Lower lobe of right lung (tissue), 2 donors: ENCODE measurements at regions not wholly inside any gene's neighbourhood (a gene's known extent, or its start where the extent isn't known, plus 50 kb on each side); places are given as distances from the start of the nearest gene placed in this dataset.

Experiments used
- ATAC-seq, 2 donors: fragments of 200-7000 bp; cut with Tn5 transposase; one replicate each; pipeline ENCODE4 v1.9.1; 2020 to 2022; ENCODE audit warnings: mild to moderate bottlenecking in 2 of 2, moderate library complexity in 2 of 2
- DNase-seq: peaks from one replicate; pipeline ENCODE4 v3.0.0-alpha.2; 2020
- H3K27ac ChIP-seq: fragments of 200-600 bp; one replicate; pipeline ENCODE4 v1.8.0; 2022
- H3K27me3 ChIP-seq: fragments of 200-600 bp; one replicate; pipeline ENCODE4 v1.8.0; 2022; ENCODE audit warnings: low read depth
- H3K36me3 ChIP-seq: fragments of 200-600 bp; one replicate; pipeline ENCODE4 v1.8.0; 2022; ENCODE audit warnings: mild to moderate bottlenecking
- H3K4me1 ChIP-seq: fragments of 200-600 bp; one replicate; pipeline ENCODE4 v1.8.0; 2022
- H3K4me3 ChIP-seq: fragments of 200-600 bp; one replicate; pipeline ENCODE4 v1.8.0; 2022; ENCODE audit warnings: mild to moderate bottlenecking
- H3K9me3 ChIP-seq: fragments of 200-600 bp; one replicate; pipeline ENCODE4 v1.8.0; 2022
- intact Hi-C: fragments of 100-400 bp; cut with DNase I; formaldehyde crosslinking; loops from one replicate; pipeline ENCODE4 v1.11.0; 2022
- TF ChIP-seq, protein P1 (sequence below): fragments of 200-600 bp; IDR thresholded peaks from one replicate; pipeline ENCODE4 v1.8.0; 2022; ENCODE audit warnings: antibody characterized with exemption, mild to moderate bottlenecking
- donor health status: DM: no; HTN: yes; CAD: no; lungs with severe emphysema.

DNA sequence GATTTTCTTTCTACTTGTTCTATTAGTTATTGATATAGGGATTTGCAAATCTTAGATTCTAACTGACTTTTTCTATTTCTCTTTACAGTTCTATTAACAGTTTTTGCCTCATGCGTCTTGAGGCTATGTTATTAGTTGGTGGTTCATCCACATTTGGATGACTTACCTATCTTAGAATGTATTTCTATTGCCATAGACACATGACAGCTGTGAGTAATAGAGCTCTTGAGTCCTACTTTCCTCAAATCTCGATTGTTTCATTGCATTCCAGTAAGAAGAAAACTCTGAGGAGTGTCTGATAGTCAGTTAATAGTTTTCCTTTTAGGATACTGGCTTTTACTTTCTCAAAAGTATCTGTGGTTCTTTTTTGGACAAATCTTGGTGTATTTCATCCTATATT, 241.4 kb upstream of the ZNF32 start:
- Histone ChIP-seq H3K4me1 (no peaks in the 10 kb centered on the region), H3K9me3 (no peaks in the 10 kb centered on the region), H3K27me3 (no peaks in the 10 kb centered on the region), H3K27ac (no peak overlapping the region), H3K4me3 (no peak overlapping the region), H3K36me3 (no peaks in the 10 kb centered on the region)
- DNase-seq (no peak), ATAC-seq (no peak)
- TF ChIP-seq, protein P1, sequence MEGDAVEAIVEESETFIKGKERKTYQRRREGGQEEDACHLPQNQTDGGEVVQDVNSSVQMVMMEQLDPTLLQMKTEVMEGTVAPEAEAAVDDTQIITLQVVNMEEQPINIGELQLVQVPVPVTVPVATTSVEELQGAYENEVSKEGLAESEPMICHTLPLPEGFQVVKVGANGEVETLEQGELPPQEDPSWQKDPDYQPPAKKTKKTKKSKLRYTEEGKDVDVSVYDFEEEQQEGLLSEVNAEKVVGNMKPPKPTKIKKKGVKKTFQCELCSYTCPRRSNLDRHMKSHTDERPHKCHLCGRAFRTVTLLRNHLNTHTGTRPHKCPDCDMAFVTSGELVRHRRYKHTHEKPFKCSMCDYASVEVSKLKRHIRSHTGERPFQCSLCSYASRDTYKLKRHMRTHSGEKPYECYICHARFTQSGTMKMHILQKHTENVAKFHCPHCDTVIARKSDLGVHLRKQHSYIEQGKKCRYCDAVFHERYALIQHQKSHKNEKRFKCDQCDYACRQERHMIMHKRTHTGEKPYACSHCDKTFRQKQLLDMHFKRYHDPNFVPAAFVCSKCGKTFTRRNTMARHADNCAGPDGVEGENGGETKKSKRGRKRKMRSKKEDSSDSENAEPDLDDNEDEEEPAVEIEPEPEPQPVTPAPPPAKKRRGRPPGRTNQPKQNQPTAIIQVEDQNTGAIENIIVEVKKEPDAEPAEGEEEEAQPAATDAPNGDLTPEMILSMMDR: no peak
- intact Hi-C loops: no loop called here

GRCh38 chr10:43888586-43888985, 239.9 kb upstream of the ZNF32 start:
- H3K4me1 ChIP-seq: no peaks in the 10 kb centered on the region
- intact Hi-C loops: no loop called here
- H3K36me3 ChIP-seq: no peaks in the 10 kb centered on the region
- ATAC-seq (no peak), DNase-seq (no peak)
- H3K9me3 ChIP-seq: no peaks in the 10 kb centered on the region
- H3K4me3 ChIP-seq: no peak overlapping the region
- TF ChIP-seq, protein P1: no peak
- no peak overlapping the region for H3K27ac ChIP-seq
- no peaks in the 10 kb centered on the region for H3K27me3 ChIP-seq

DNA sequence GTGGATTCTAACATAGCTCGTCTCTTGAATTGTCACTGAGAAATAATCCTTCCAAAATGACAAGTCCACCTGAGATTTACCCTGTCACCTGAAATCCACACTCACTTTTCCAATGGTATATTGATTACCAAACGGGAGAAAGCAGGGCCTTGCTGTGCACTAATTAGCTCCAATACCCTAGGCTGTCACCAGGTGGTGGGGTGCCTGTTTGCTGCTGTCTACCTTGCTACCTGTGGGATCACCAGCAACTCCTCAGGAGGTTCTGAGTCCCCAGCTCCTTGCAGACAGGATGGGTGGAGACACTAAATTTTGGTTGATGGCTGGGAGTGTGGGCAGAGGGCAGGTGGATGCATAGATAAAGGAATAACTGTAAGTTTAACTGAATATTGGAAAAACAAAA, 237.2 kb upstream of the ZNF32 start:
- intact Hi-C loops: no loop called here
- DNase-seq (no peak), ATAC-seq (no peak)
- Histone ChIP-seq H3K4me3 (no peak overlapping the region), H3K36me3 (no peaks in the 10 kb centered on the region), H3K27me3 (no peaks in the 10 kb centered on the region), H3K27ac (no peak overlapping the region), H3K9me3 (no peaks in the 10 kb centered on the region), H3K4me1 (no peaks in the 10 kb centered on the region)
- TF ChIP-seq, protein P1: no peak

GRCh38 chr10:43885252-43885651, 236.6 kb upstream of the ZNF32 start:
- no peaks in the 10 kb centered on the region for H3K27me3 ChIP-seq
- ATAC-seq: no peak
- no peak overlapping the region for H3K4me3 ChIP-seq
- no peaks in the 10 kb centered on the region for H3K9me3 ChIP-seq
- TF ChIP-seq, protein P1: no peak
- H3K27ac ChIP-seq: no peak overlapping the region
- intact Hi-C loops: no loop called here
- no peaks in the 10 kb centered on the region for H3K4me1 ChIP-seq
- DNase-seq: no peak
- no peaks in the 10 kb centered on the region for H3K36me3 ChIP-seq

GRCh38 chr10:43884501-43885105, 235.9 kb upstream of the ZNF32 start:
- H3K9me3 ChIP-seq: no peaks in the 10 kb centered on the region
- H3K4me3 ChIP-seq: no peak overlapping the region
- DNase-seq (no peak), ATAC-seq (no peak)
- TF ChIP-seq, protein P1: no peak
- no peaks in the 10 kb centered on the region for H3K27me3 ChIP-seq
- intact Hi-C loops: no loop called here
- no peaks in the 10 kb centered on the region for H3K36me3 ChIP-seq
- H3K27ac ChIP-seq: no peak overlapping the region
- no peaks in the 10 kb centered on the region for H3K4me1 ChIP-seq

- no peaks in the 10 kb centered on the region for H3K4me1 ChIP-seq
- H3K27ac ChIP-seq: no peak overlapping the region
- H3K9me3 ChIP-seq: no peaks in the 10 kb centered on the region
- TF ChIP-seq, protein P1: no peak
- H3K4me3 ChIP-seq: no peak overlapping the region
- DNase-seq (no peak), ATAC-seq (no peak)
- no peaks in the 10 kb centered on the region for H3K36me3 ChIP-seq
- intact Hi-C loops: no loop called here
- no peaks in the 10 kb centered on the region for H3K27me3 ChIP-seq
These were observed 234.0 kb upstream of the ZNF32 start for GRCh38 chr10:43882711-43883110.
